CD4-positive, alpha-beta T cell treated with Interleukin-10 for 1 hour (primary cell): ENCODE measurements at regions not wholly inside any gene's neighbourhood (a gene's known extent, or its start where the extent isn't known, plus 50 kb on each side); places are given as distances from the start of the nearest gene placed in this dataset.

Experiments
- DNase-seq: peaks from one replicate; pipeline ENCODE4 v3.0.0-alpha.2; 2020

GRCh38 chr2:30341500-30342267 lies 105.4 kb upstream of the LCLAT1 start:
- DNase-seq, result no peak

DNA sequence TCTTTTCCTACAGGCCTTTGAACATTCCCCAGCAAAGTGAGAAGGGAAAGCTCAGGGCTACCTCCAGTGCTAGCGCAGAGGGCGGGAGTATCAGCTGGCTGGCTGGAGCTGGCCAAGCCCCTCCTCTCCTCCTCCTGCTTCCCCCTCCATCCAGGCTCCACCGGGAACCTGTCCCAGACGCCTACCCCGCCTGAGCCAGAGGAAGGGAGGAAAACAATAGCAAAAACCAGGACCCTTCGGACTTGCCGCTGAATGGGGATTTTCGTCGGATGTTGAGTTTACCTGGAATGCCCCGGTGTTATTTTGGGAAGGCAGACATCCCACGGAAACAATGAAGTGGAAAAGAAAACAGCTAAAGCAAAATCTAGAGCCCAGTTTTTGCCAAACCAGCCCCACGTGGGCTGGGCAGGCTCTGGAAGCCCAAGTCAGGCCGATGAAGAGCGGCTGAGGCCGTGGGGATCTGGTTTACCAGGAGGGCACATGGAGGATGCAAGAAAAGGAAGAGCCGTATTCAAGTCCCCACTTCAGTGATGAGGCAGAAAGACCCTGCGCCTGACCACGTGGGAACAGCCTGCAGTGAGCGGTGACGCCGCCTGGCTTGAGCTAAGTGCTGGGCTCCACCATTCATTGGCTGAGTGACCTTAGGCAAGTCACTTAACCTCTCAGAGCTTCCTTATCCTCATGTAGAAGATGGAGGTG lies 100.4 kb upstream of the LCLAT1 start:
- DNase-seq, result no peak

DNA sequence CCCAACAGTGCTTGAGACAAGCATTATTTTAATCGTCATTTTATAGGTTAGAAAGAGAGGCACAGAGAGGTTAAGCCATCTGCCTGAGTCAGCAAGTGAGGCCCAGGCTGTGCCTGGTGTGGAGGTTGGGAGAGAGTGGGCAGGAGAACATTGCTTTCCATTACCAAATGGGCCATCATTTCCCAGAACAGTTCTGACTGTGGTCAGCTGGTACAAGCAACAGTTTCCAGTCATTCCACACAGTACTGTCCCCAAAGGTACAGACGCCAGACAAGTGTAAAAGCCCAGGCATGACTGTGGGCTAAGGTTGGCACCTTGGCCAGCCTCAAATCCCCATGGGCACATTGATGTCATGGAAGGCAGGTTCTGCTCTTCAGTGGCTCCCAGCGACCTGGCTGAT lies 98.2 kb upstream of the LCLAT1 start:
- DNase-seq, result no peak

DNA sequence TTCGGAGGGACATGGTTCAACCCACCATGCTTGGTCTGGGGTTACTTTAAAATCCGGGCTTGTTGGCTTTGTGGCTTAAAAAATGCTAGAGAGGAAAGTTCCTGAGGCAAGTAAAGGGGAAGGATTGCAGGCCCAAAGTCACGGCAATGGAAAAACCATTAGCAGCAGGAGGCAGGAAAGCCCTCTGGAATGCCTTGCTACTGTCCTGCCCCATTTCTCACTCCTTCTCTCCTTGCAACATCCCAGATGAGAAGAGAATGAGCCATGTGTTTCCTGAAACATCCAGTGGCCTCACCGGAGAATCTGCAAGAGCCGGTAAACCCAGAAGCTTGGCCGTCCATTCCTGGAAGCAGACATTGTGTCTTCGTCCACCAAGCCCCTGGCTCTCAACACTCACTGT lies 97.4 kb upstream of the LCLAT1 start:
- DNase-seq, result no peak

- no peak for DNase-seq
Observed at GRCh38 chr2:30351116-30351515, 95.9 kb upstream of the LCLAT1 start.

- no peak for DNase-seq
Observed at GRCh38 chr2:30351949-30352348, 95.1 kb upstream of the LCLAT1 start.

GRCh38 chr2:30354150-30354549 lies 92.9 kb upstream of the LCLAT1 start:
- no peak for DNase-seq

- no peak for DNase-seq
Observed at GRCh38 chr2:30354621-30355020, 92.4 kb upstream of the LCLAT1 start.

DNA sequence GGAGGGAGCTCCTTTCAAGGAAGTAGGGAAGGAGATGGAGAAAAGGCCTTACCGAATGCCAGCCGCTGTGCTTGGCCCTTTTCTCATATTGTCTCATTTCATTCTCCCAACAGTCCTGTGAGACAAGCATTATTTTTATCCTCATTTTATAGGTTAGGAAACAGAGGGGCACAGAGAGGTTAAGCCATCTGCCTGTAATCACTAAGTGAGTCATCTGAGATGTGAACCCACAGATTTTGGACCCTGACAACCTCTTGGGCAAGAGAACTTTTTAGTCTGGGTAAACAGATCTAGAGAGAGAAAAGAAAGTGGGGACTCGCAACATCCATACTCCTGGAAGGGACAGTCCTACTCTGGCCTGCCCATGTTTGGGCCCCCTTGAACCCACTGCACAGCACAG lies 91.7 kb upstream of the LCLAT1 start:
- DNase-seq, result no peak

GRCh38 chr2:30356071-30356470 lies 91.0 kb upstream of the LCLAT1 start:
- no peak for DNase-seq

DNA sequence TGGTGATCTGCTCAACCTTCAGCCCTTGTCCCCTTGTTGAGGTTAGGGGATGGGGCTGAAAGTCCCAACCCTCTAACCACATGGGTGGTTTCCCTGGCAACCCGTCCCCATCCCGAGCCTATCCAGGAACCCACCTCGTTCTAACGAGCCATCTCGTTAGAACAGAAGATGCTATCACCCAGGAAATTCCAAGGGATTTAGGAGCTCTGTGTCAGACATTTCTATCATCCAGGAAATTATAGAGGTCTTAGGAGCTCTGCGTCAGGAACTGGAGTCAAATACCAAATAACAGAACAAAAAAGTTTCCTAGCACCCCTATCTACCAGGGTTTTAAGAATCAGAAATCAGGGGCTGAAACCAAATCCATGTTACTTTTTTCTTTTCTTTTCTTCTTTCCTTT lies 90.3 kb upstream of the LCLAT1 start:
- no peak for DNase-seq

- no peak for DNase-seq
Observed at GRCh38 chr2:30358351-30358750, 88.7 kb upstream of the LCLAT1 start.

DNA sequence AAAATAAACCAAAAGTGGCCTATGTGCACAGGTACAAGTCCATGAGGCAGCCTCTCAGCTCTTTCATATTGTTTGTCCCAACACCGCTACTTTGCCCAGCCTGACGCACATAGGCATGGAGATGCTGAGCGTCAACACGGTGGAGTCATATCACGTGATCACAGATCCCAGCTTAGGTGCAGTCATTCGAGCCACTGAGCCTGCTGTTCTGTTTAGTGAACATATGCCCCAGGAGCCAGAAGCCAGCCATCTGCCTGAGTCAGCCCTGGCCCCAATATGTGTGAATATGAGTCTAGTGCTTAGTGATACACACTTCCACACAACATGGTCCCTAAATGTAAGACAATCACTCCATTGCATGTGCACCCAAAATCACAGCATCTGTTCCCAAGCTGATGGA lies 88.2 kb upstream of the LCLAT1 start:
- DNase-seq, result no peak

- no peak for DNase-seq
Observed at GRCh38 chr2:30359644-30360167, 87.3 kb upstream of the LCLAT1 start.

DNA sequence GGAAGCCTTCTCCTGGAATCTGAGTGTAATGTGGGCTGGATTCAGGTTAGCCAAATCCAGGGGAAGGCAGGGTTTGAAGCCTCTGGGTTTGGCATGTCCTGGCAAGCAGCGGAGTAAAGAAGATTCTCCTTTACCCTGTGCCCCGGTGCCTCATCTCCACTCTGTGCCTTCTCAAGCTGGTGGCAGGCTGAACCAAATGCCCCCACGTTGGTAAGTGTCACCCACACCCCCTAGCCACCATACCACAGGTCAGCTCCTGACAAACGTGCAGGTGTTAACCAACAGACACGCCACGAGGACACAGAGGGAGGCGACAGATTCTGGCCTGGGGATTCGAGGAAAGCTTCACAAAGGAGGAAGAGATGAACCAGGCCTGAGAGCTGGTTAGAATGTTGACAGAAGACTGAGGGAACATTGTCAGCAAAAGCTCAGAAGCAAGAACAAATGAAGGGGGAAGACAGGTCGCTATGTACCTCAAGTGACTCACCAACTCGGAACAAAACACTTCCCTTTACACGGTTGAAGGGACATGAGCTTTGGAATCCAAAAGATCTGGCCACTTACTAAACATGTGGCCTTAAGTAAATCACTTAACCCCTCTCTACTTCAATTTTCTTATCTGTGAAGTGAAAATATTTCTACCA lies 85.2 kb upstream of the LCLAT1 start:
- DNase-seq, result no peak

GRCh38 chr2:30362468-30363081 lies 84.5 kb upstream of the LCLAT1 start:
- no peak for DNase-seq

DNA sequence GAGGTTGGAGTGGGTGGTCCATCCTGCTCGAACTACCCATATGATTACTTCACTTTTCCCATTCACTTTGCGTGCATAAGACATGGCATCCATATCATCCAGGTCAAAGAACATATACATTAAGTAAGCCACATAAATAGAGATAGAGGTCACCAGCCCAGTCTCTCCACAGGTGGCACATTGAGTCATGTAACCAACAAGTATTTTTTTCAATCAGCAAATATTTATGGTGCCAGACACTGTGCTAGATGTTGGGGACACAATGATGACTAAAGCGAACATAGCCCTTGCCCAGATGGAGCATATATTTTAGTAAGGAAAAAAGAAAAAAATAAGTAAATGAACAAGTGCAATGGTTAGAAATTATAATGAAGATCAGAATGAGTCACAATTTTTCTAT lies 83.6 kb upstream of the LCLAT1 start:
- DNase-seq, result no peak

DNA sequence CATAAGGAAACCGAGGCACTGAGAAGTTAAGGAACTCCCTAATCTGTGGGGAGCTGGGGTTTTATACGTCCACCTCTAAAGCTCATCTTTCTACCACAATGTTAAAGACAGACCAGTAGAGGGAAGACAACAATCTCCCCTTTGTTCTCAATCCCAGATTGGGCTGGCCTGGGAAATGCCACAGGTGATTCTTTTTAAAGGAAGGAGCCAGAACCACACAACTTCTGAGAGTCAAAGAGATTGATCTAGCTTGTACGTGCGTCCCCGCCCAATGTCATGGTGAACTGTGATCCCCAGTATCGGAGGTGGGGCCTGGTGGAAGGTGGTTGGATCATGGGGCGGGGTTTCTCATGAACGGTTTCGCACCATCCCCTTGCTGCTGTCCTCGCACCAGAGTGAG lies 81.8 kb upstream of the LCLAT1 start:
- no peak for DNase-seq

- DNase-seq, result peak; percentile 5
Observed at GRCh38 chr2:30366199-30366691, 80.8 kb upstream of the LCLAT1 start.

- no peak for DNase-seq
Observed at GRCh38 chr2:30367232-30368070, 79.6 kb upstream of the LCLAT1 start.

DNA sequence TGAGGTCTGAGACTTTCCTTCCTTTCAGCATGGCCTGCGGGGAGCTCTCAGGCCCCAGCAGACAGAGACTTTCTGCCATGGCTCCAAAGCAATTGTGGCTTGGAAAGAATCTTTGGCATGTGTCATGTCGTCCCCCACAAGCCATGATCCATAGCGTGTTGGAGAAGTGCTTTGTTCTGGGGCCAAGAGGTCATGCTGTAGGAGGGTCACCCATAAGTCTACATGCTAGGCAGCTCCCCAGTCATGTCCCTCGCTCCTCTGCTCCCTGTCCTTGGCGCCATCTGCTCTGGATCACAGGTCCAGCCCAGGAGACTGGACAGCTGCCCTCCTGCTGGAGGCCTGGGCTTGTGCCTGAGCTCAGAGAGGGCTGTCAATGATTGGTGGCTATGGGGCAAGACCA lies 78.8 kb upstream of the LCLAT1 start:
- no peak for DNase-seq

DNA sequence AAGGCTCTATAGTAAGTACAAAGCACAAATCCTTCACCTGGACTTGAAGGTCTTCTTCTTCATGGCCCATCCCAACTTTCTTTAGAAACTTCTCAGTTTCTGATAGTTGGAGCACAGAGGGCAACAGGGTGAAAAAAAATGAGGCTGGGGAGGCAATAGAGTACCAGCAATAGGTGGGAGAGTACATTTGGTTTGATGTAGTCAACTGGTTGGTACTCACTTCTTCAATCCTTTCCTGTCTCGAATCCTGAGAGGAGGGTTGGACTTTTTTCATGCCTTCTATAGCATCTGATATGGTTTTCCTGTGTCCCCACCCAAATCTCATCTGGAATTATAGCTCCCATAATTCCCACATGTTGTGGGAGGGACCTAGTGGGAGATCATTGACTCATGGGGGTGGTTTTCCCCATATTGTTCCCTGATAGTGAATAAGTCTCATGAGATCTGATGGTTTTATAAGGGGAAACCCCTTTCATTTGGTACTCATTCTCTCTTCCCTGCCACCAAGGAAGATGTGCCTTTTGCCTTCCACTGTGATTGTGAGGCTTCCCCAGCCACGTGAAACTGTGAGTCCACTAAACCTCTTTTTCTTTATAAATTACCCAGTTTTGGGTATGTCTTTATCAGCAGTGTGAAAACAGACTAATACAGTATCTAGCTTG lies 75.9 kb upstream of the LCLAT1 start:
- DNase-seq, result no peak
